ENCODE measurements at regions not wholly inside any gene's neighbourhood (a gene's known extent, or its start where the extent isn't known, plus 50 kb on each side); places are given as distances from the start of the nearest gene placed in this dataset.

GRCh38 chr2:23159746-23160405 lies 225.1 kb upstream of the KLHL29 start:
- POLR2A ChIA-PET, result no interaction called here
- Histone ChIP-seq H3K4me1 (no peaks in the 10 kb centered on the region), H3K4me2 (no peak overlapping the region), H3K4me3 (no peak overlapping the region), H3K9me3 (no peaks in the 10 kb centered on the region), H3K27ac (no peak overlapping the region)
- 2% methylated on average over 5 of the region's 5 CpGs for WGBS (ENCODE audit: missing lambda C conversion rate)
- no peak for FAIRE-seq
- DNase-seq (ENCODE audit: low read depth in 1 of 2, low spot score in 1 of 2), result no peak
- CTCF ChIA-PET, result interaction anchor here (1.0 kb wide), 1 partner anchor 26 kb away, joined by 3 read pairs; no protein-coding TSS in a partner anchor
- ATAC-seq, result no peak
- TF ChIP-seq TFCP2L1 (CRISPR knock-in tag; IDR thresholded peaks at IDR 0.05), result no peak
- TF ChIP-seq MAZ (IDR thresholded peaks at IDR 0.05; ENCODE audit: borderline replicate concordance, low read depth, low read length), result no peak
- no peak for TF ChIP-seq MYC (IDR thresholded peaks at IDR 0.05; ENCODE audit: borderline replicate concordance, low read length)
- TF ChIP-seq SREBF2 (IDR thresholded peaks at IDR 0.05), result no peak
- no peak for TF ChIP-seq PHF8 (IDR thresholded peaks at IDR 0.05; ENCODE audit: borderline replicate concordance, low read depth)
- TF ChIP-seq CEBPB (IDR thresholded peaks at IDR 0.05), result no peak
- TF ChIP-seq FOXS1 (CRISPR knock-in tag; IDR thresholded peaks at IDR 0.05), result no peak
- TF ChIP-seq FOSB (CRISPR knock-in tag; IDR thresholded peaks at IDR 0.05), result no peak

GRCh38 chr2:23164173-23164572 lies 220.8 kb upstream of the KLHL29 start:
- H3K4me3 ChIP-seq, result no peak overlapping the region
- ATAC-seq (no peak), DNase-seq (ENCODE audit: low read depth in 1 of 2, low spot score in 1 of 2) (no peak), FAIRE-seq (no peak)
- ChIA-PET CTCF (no interaction called here), POLR2A (no interaction called here)
- no peaks in the 10 kb centered on the region for H3K4me1 ChIP-seq
- no peak for TF ChIP-seq CTCF (IDR thresholded peaks at IDR 0.05)
- TF ChIP-seq ZFP36 (IDR thresholded peaks at IDR 0.05; ENCODE audit: borderline replicate concordance, partially characterized antibody), result peak; percentile 31
- TF ChIP-seq FOSL2 (IDR thresholded peaks at IDR 0.05), result no peak
- TF ChIP-seq FOSL2 (CRISPR knock-in tag; IDR thresholded peaks at IDR 0.05), result no peak
- no peaks in the 10 kb centered on the region for H3K9me3 ChIP-seq
- no peak overlapping the region for H3K27ac ChIP-seq
- no peak overlapping the region for H3K4me2 ChIP-seq
- 1% methylated on average over 2 of the region's 2 CpGs for WGBS (ENCODE audit: missing lambda C conversion rate)

GRCh38 chr2:23169896-23170295 lies 215.1 kb upstream of the KLHL29 start:
- POLR2A ChIA-PET, result no interaction called here
- Histone ChIP-seq H3K9me3 (no peaks in the 10 kb centered on the region), H3K27ac (no peak overlapping the region), H3K4me2 (no peak overlapping the region), H3K4me1 (no peaks in the 10 kb centered on the region), H3K4me3 (no peak overlapping the region)
- CTCF ChIA-PET, result interaction anchor here (1.1 to 1.3 kb wide), 2 partner anchors 30 to 158 kb away, joined by 3 read pairs; no protein-coding TSS in a partner anchor
- ATAC-seq (no peak), DNase-seq (ENCODE audit: low read depth in 1 of 2, low spot score in 1 of 2) (no peak), FAIRE-seq (no peak)
- WGBS (ENCODE audit: missing lambda C conversion rate), result 10% methylated on average over 1 of the region's 1 CpG
- TF ChIP-seq EP300 (IDR thresholded peaks at IDR 0.05) (no peak), CTCF (IDR thresholded peaks at IDR 0.05) (no peak), CHD4 (IDR thresholded peaks at IDR 0.05; ENCODE audit: borderline replicate concordance) (no peak), RNF2 (IDR thresholded peaks at IDR 0.05; ENCODE audit: borderline replicate concordance, low read depth) (no peak), HMGXB4 (CRISPR knock-in tag; IDR thresholded peaks at IDR 0.05; ENCODE audit: borderline replicate concordance) (no peak), SMC3 (IDR thresholded peaks at IDR 0.05) (no peak), FOSB (CRISPR knock-in tag; IDR thresholded peaks at IDR 0.05) (no peak), RARB (CRISPR knock-in tag; IDR thresholded peaks at IDR 0.05) (no peak), HDAC2 (IDR thresholded peaks at IDR 0.05) (no peak), CEBPB (IDR thresholded peaks at IDR 0.05) (no peak), USF2 (IDR thresholded peaks at IDR 0.05) (no peak), POLR2AphosphoS2 (conservative IDR thresholded peaks at IDR 0.05; ENCODE audit: low read length) (no peak), ZSCAN20 (CRISPR knock-in tag; IDR thresholded peaks at IDR 0.05) (no peak), BHLHE40 (IDR thresholded peaks at IDR 0.05; ENCODE audit: low read depth, low read length) (no peak), KDM1A (IDR thresholded peaks at IDR 0.05; ENCODE audit: low read depth) (no peak), MYC (IDR thresholded peaks at IDR 0.05; ENCODE audit: borderline replicate concordance, low read length) (no peak)
